ENCODE measurements at regions not wholly inside any gene's neighbourhood (a gene's known extent, or its start where the extent isn't known, plus 50 kb on each side); places are given as distances from the start of the nearest gene placed in this dataset.

GRCh38 chr14:97350415-97350814, 553.2 kb downstream of the VRK1 start:
- Mint-ChIP-seq H3K36me3 (ENCODE audit: low read depth) (no peaks in the 10 kb centered on the region), H3K4me1 (ENCODE audit: low read depth) (peaks cover 5% of the 10 kb centered on the region), H3K27ac (no peak overlapping the region), H3K27me3 (no peaks in the 10 kb centered on the region), H3K9me3 (no peaks in the 10 kb centered on the region), H3K4me3 (no peak overlapping the region)
- DNase-seq: no peak

DNA sequence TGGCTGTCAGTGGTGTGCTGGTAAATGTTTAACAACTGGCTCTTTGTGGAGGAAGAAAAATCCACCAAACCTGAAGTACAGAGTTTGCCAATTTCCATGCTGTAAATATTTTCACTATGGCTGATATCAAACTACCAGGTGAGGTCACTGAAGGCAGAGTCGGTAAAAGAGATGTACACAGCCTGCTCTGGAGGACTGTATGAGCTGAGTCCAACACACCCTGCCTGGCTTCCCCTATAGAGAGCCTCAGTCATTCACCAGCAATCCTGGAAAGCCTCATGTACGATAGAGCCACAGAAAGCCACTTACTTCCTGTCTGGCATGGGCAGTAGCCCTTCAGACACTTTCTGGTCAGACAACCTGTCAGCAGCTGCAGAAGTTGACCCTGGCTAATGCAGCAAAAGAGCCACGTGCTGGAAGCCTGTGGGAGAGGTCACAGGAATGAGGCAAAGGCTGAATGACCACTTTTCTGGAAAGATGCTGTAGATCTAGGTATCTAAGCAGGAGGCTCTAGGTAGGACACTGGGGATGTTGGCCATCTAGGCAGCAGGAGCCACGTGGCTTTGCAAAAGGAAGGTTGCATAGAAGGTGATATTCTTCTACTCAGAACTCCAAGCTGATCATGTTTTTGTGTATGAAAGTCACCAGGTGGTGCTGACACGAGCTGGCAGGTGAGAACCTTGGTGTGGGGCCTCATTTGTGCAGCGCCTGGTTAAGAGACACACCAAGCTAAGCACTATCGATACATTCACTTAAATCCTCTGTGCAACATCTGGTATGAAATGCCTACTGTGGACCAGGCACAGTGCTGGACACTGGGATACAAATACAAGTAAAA, 553.9 kb downstream of the VRK1 start:
- H3K27ac Mint-ChIP-seq: no peak overlapping the region
- peaks cover 5% of the 10 kb centered on the region for H3K4me1 Mint-ChIP-seq (ENCODE audit: low read depth)
- no peak overlapping the region for H3K4me3 Mint-ChIP-seq
- DNase-seq: no peak
- H3K9me3 Mint-ChIP-seq: no peaks in the 10 kb centered on the region
- no peaks in the 10 kb centered on the region for H3K36me3 Mint-ChIP-seq (ENCODE audit: low read depth)
- H3K27me3 Mint-ChIP-seq: no peaks in the 10 kb centered on the region

DNA sequence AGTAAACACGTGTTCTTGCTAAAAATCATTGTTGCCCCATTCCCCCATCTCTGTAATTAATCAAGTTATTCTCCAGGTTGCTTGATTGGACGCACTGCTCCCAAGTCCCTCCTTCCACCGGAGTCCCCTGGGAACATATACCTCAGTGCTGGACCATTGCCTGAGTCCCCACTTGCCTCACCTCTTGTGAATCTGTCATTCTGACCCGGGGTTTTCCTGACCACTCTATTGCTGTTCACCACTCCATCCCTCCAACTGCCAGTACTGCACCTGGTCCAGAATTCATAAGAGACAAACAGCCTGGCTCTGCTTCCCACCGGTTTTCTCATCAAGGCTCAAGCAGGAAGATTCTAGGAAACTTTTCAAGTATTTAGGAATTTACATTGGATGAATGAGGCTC, 555.9 kb downstream of the VRK1 start:
- H3K4me3 Mint-ChIP-seq: no peak overlapping the region
- H3K27me3 Mint-ChIP-seq: no peaks in the 10 kb centered on the region
- H3K36me3 Mint-ChIP-seq (ENCODE audit: low read depth): no peaks in the 10 kb centered on the region
- peaks cover 5% of the 10 kb centered on the region for H3K4me1 Mint-ChIP-seq (ENCODE audit: low read depth)
- DNase-seq: no peak
- H3K27ac Mint-ChIP-seq: no peak overlapping the region
- H3K9me3 Mint-ChIP-seq: no peaks in the 10 kb centered on the region

DNA sequence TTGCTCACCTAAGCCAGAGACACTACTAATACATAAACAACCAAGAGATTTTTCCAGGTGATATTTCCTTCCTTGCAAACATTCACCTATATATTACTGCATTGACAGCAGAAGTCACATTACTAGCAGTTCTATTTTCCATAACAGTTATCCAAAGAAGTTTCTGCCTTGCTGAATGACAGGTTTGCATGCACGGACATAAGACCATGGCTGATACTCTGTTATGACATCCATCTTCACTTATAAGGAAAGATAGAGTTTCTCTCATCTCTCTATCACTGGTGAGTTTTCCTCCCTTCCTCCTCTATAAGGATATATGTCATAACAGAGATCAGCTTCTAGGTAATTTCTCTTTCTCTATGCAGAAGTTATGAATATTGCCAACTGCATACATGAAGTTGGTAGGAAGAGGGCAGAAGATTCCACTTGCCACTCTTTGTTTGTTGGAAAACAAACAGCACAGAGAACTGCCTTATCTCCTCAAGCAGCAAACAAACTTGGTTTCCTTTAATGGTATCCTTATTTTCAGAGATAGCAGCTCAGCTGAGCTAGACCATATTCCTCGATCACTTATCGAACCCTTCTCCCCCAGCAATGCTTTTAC, 557.0 kb downstream of the VRK1 start:
- Mint-ChIP-seq H3K27ac (no peak overlapping the region), H3K27me3 (no peaks in the 10 kb centered on the region), H3K36me3 (ENCODE audit: low read depth) (no peaks in the 10 kb centered on the region), H3K4me1 (ENCODE audit: low read depth) (peaks cover 5% of the 10 kb centered on the region), H3K9me3 (no peaks in the 10 kb centered on the region), H3K4me3 (no peak overlapping the region)
- no peak for DNase-seq

- DNase-seq: no peak
- Mint-ChIP-seq H3K9me3 (no peaks in the 10 kb centered on the region), H3K27ac (no peak overlapping the region), H3K36me3 (ENCODE audit: low read depth) (no peaks in the 10 kb centered on the region), H3K27me3 (no peaks in the 10 kb centered on the region), H3K4me3 (no peak overlapping the region), H3K4me1 (ENCODE audit: low read depth) (no peaks in the 10 kb centered on the region)
Observed at GRCh38 chr14:97359341-97359740, 562.2 kb downstream of the VRK1 start.

DNA sequence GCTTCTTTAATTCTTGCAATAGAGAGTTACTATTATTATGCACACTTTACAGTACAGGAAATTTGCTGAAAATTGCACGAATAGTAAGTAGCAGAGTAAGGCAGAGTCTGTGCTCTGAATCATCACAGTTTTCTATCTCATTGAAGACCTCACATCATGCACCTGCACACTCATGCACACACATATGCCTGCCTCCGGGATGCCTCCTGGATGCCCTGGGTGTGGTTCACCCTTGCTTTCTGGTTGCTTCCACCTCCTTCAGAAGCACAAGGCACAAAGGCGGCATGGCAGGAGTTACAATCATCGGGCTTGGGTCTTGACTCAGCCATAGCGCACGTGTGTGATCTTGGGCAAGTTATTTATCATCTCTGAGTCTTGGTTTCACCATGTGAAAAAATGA, 564.0 kb downstream of the VRK1 start:
- H3K27me3 Mint-ChIP-seq: no peaks in the 10 kb centered on the region
- DNase-seq: no peak
- H3K4me3 Mint-ChIP-seq: no peak overlapping the region
- H3K4me1 Mint-ChIP-seq (ENCODE audit: low read depth): no peaks in the 10 kb centered on the region
- H3K27ac Mint-ChIP-seq: no peak overlapping the region
- no peaks in the 10 kb centered on the region for H3K9me3 Mint-ChIP-seq
- no peaks in the 10 kb centered on the region for H3K36me3 Mint-ChIP-seq (ENCODE audit: low read depth)

- DNase-seq: no peak
- H3K36me3 Mint-ChIP-seq (ENCODE audit: low read depth): no peaks in the 10 kb centered on the region
- no peaks in the 10 kb centered on the region for H3K27me3 Mint-ChIP-seq
- H3K27ac Mint-ChIP-seq: no peak overlapping the region
- no peaks in the 10 kb centered on the region for H3K9me3 Mint-ChIP-seq
- no peaks in the 10 kb centered on the region for H3K4me1 Mint-ChIP-seq (ENCODE audit: low read depth)
- H3K4me3 Mint-ChIP-seq: no peak overlapping the region
Observed at GRCh38 chr14:97361958-97362357, 564.8 kb downstream of the VRK1 start.

DNA sequence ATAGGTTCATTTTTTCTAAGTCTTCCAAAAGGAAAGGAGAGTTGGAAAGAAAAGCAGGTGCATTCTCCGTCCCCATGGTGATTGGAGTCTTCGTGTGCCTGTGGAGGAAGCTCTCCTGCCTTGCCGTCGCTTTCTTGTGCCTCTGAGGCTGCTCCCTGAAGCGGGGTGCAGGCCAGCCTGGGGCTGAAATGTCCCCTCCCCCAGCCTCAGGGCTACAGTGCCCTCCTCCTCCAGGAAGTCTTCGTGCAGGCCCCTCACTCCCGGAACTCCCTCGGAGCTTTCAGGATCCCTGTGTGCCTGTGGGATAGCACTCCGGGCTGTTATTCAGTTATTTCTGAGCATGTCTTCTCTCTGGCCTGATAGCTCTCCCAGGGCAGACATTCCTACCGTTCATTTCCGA, 569.2 kb downstream of the VRK1 start:
- Mint-ChIP-seq H3K9me3 (no peaks in the 10 kb centered on the region), H3K36me3 (ENCODE audit: low read depth) (no peaks in the 10 kb centered on the region)

DNA sequence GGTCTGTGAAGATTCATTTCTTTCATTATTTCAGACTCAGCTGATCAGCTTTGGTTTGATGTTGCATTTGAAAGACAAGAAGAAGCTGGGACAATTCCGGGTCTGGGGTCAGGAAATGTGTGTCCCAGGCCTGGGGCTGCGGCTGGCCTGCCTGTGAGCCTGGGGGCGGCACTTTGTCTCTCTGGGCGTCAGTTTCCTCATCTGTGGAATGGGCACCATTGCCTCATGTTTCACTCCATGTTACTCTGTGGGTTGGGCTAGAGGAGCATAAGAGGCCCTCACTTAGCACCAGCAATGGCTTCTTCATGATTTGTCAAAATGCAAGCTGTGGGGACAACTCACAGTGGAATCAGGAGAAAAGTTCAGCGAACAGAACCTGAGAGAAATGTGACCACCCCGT, 570.1 kb downstream of the VRK1 start:
- no peaks in the 10 kb centered on the region for H3K4me1 Mint-ChIP-seq (ENCODE audit: low read depth)
- H3K36me3 Mint-ChIP-seq (ENCODE audit: low read depth): no peaks in the 10 kb centered on the region
- H3K27ac Mint-ChIP-seq: no peak overlapping the region
- no peak overlapping the region for H3K4me3 Mint-ChIP-seq
- H3K27me3 Mint-ChIP-seq: no peaks in the 10 kb centered on the region
- H3K9me3 Mint-ChIP-seq: no peaks in the 10 kb centered on the region
- no peak for DNase-seq

More for the DNA sequence above, 569.2 kb downstream of the VRK1 start:
- Mint-ChIP-seq H3K27me3 (no peaks in the 10 kb centered on the region), H3K4me1 (ENCODE audit: low read depth) (no peaks in the 10 kb centered on the region), H3K27ac (no peak overlapping the region), H3K4me3 (no peak overlapping the region)
- no peak for DNase-seq

DNA sequence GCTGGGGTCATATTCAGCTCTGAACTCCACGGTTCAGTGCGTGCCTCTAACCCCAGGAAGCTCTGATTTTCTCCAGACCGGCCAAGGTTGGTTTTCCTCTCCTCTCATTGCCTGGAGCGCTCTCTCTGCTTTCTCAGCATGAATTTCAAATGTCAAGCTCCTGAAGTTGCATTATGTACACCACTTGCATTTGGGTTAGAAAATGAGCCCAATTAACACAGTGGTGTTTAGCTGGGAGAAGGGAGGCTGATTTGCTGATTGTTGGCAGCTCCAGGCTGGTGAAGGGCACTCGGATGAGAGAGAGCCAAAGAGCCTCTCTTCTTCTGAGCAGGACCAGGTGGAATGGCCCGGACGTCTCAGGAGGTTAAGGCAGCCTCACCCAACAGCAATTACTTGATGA, 570.9 kb downstream of the VRK1 start:
- H3K27me3 Mint-ChIP-seq: no peaks in the 10 kb centered on the region
- no peak for DNase-seq
- no peaks in the 10 kb centered on the region for H3K9me3 Mint-ChIP-seq
- H3K4me3 Mint-ChIP-seq: no peak overlapping the region
- H3K27ac Mint-ChIP-seq: no peak overlapping the region
- no peaks in the 10 kb centered on the region for H3K4me1 Mint-ChIP-seq (ENCODE audit: low read depth)
- no peaks in the 10 kb centered on the region for H3K36me3 Mint-ChIP-seq (ENCODE audit: low read depth)

GRCh38 chr14:97368900-97369564, 571.9 kb downstream of the VRK1 start:
- H3K4me3 Mint-ChIP-seq: no peak overlapping the region
- H3K4me1 Mint-ChIP-seq (ENCODE audit: low read depth): peaks cover 5% of the 10 kb centered on the region
- no peaks in the 10 kb centered on the region for H3K36me3 Mint-ChIP-seq (ENCODE audit: low read depth)
- no peak overlapping the region for H3K27ac Mint-ChIP-seq
- H3K9me3 Mint-ChIP-seq: no peaks in the 10 kb centered on the region
- no peaks in the 10 kb centered on the region for H3K27me3 Mint-ChIP-seq
- no peak for DNase-seq

DNA sequence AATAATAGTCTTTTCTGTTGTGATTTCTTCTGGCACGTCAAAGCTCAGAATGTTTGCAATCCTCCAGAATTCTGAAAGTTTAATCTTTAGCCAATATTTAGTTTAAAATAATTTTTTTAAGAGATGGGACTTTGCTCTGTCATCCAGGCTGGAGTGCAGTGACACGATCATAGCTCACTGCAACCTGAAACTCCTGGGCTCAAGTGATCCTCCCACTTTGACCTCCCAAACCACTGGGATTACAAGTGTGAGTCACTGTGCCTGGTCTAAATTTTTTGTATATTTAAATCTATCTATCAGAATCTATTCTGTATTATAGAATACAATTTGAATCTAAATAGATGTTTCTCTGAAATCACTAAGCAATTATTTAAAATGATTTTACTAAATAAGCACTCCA, 572.7 kb downstream of the VRK1 start:
- Mint-ChIP-seq H3K27me3 (no peaks in the 10 kb centered on the region), H3K27ac (no peak overlapping the region), H3K36me3 (ENCODE audit: low read depth) (no peaks in the 10 kb centered on the region), H3K4me1 (ENCODE audit: low read depth) (peaks cover 9% of the 10 kb centered on the region), H3K4me3 (no peak overlapping the region), H3K9me3 (no peaks in the 10 kb centered on the region)
- no peak for DNase-seq

- Mint-ChIP-seq H3K4me1 (ENCODE audit: low read depth) (peaks cover 61% of the 10 kb centered on the region), H3K9me3 (no peaks in the 10 kb centered on the region), H3K36me3 (ENCODE audit: low read depth) (peaks cover 2% of the 10 kb centered on the region), H3K27ac (no peak overlapping the region), H3K27me3 (no peaks in the 10 kb centered on the region), H3K4me3 (no peak overlapping the region)
- DNase-seq: no peak
Observed at GRCh38 chr14:97376310-97376709, 579.1 kb downstream of the VRK1 start.

- H3K36me3 Mint-ChIP-seq (ENCODE audit: low read depth): peaks cover 6% of the 10 kb centered on the region
- no peak overlapping the region for H3K27ac Mint-ChIP-seq
- no peaks in the 10 kb centered on the region for H3K27me3 Mint-ChIP-seq
- H3K9me3 Mint-ChIP-seq: peaks cover 4% of the 10 kb centered on the region
- H3K4me3 Mint-ChIP-seq: no peak overlapping the region
- DNase-seq: no peak
- H3K4me1 Mint-ChIP-seq (ENCODE audit: low read depth): peaks cover 70% of the 10 kb centered on the region
Observed at GRCh38 chr14:97377550-97377949, 580.4 kb downstream of the VRK1 start.

DNA sequence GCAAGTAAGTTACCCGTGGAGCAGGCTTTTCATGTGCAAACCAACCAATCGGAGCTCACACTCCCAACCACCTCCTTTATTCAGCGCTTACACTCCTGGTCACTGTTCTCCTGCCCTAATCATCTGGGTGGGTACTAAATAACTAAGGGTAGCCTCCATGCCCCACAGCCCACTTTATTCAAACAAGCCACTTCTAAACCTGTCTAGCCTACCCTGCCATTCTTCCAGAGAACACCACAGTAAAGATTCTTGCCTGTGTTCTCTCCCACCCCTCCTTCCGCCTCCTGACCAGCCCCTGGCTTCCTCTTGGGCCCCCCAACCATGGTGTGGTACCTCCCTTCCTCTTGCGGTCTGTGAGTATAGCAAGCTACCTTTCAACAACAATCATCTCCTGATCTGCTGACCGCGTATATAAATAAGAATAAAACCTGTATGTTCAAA, 581.9 kb downstream of the VRK1 start:
- Mint-ChIP-seq H3K4me1 (ENCODE audit: low read depth) (peaks cover 65% of the 10 kb centered on the region), H3K36me3 (ENCODE audit: low read depth) (peaks cover 6% of the 10 kb centered on the region), H3K27ac (peak overlapping the region; percentile 55), H3K27me3 (no peaks in the 10 kb centered on the region), H3K4me3 (peak overlapping the region; percentile 28), H3K9me3 (peaks cover 4% of the 10 kb centered on the region)
- peak; percentile 46 for DNase-seq
